ENCODE measurements at regions not wholly inside any gene's neighbourhood (a gene's known extent, or its start where the extent isn't known, plus 50 kb on each side); places are given as distances from the start of the nearest gene placed in this dataset.

- Histone ChIP-seq H3K9me3 (ENCODE audit: insufficient read depth, low read length) (no peaks in the 10 kb centered on the region; the same call in 1 of the 2 replicates), H3K4me1 (ENCODE audit: insufficient read depth, insufficient read length) (no peaks in the 10 kb centered on the region), H3K4me3 (ENCODE audit: insufficient read length, low read depth) (no peak overlapping the region), H3K36me3 (ENCODE audit: insufficient read depth, insufficient read length, low read length) (no peaks in the 10 kb centered on the region), H3K27me3 (ENCODE audit: insufficient read depth, insufficient read length) (no peaks in the 10 kb centered on the region), H3K9ac (ENCODE audit: insufficient read length, low read depth) (no peak overlapping the region)
- DNase-seq (ENCODE audit: low read depth, low spot score): no peak
- TF ChIP-seq YY1 (IDR thresholded peaks at IDR 0.05; ENCODE audit: insufficient read depth, insufficient read length) (no peak), SUZ12 (IDR thresholded peaks at IDR 0.05; ENCODE audit: extremely low read depth, insufficient read depth, insufficient read length) (no peak)
Observed at GRCh38 chr11:110838808-110839207, 126.6 kb upstream of the ARHGAP20 start.

GRCh38 chr11:110837603-110838002, 125.4 kb upstream of the ARHGAP20 start:
- H3K9me3 ChIP-seq (ENCODE audit: insufficient read depth, low read length): no peaks in the 10 kb centered on the region; the same call in 1 of the 2 replicates
- TF ChIP-seq ZNF274 (IDR thresholded peaks at IDR 0.05; ENCODE audit: low read depth, low read length): no peak
- TF ChIP-seq SUZ12 (IDR thresholded peaks at IDR 0.05; ENCODE audit: extremely low read depth, insufficient read depth, insufficient read length): no peak
- no peak overlapping the region for H3K9ac ChIP-seq (ENCODE audit: insufficient read length, low read depth)
- no peak overlapping the region for H3K4me3 ChIP-seq (ENCODE audit: insufficient read length, low read depth)
- DNase-seq (ENCODE audit: low read depth, low spot score): no peak
- H3K4me1 ChIP-seq (ENCODE audit: insufficient read depth, insufficient read length): no peaks in the 10 kb centered on the region
- H3K36me3 ChIP-seq (ENCODE audit: insufficient read depth, insufficient read length, low read length): no peaks in the 10 kb centered on the region
- no peaks in the 10 kb centered on the region for H3K27me3 ChIP-seq (ENCODE audit: insufficient read depth, insufficient read length)

- DNase-seq (ENCODE audit: low read depth, low spot score): no peak
- no peaks in the 10 kb centered on the region for H3K36me3 ChIP-seq (ENCODE audit: insufficient read depth, insufficient read length, low read length)
- no peaks in the 10 kb centered on the region for H3K4me1 ChIP-seq (ENCODE audit: insufficient read depth, insufficient read length)
- no peaks in the 10 kb centered on the region; the same call in 1 of the 2 replicates for H3K9me3 ChIP-seq (ENCODE audit: insufficient read depth, low read length)
- TF ChIP-seq YY1 (IDR thresholded peaks at IDR 0.05; ENCODE audit: insufficient read depth, insufficient read length): no peak
- TF ChIP-seq ZNF274 (IDR thresholded peaks at IDR 0.05; ENCODE audit: low read depth, low read length): no peak
- TF ChIP-seq SUZ12 (IDR thresholded peaks at IDR 0.05; ENCODE audit: extremely low read depth, insufficient read depth, insufficient read length): no peak
- no peak overlapping the region for H3K9ac ChIP-seq (ENCODE audit: insufficient read length, low read depth)
- H3K27me3 ChIP-seq (ENCODE audit: insufficient read depth, insufficient read length): no peaks in the 10 kb centered on the region
- H3K4me3 ChIP-seq (ENCODE audit: insufficient read length, low read depth): no peak overlapping the region
Observed at GRCh38 chr11:110835106-110835505, 122.9 kb upstream of the ARHGAP20 start.

GRCh38 chr11:110833033-110833484, 120.8 kb upstream of the ARHGAP20 start:
- DNase-seq (ENCODE audit: low read depth, low spot score): no peak
- TF ChIP-seq SUZ12 (IDR thresholded peaks at IDR 0.05; ENCODE audit: extremely low read depth, insufficient read depth, insufficient read length): no peak
- no peak for TF ChIP-seq ZNF274 (IDR thresholded peaks at IDR 0.05; ENCODE audit: low read depth, low read length)
- no peak for TF ChIP-seq YY1 (IDR thresholded peaks at IDR 0.05; ENCODE audit: insufficient read depth, insufficient read length)
- no peak overlapping the region for H3K9ac ChIP-seq (ENCODE audit: insufficient read length, low read depth)
- H3K36me3 ChIP-seq (ENCODE audit: insufficient read depth, insufficient read length, low read length): no peaks in the 10 kb centered on the region
- no peaks in the 10 kb centered on the region for H3K27me3 ChIP-seq (ENCODE audit: insufficient read depth, insufficient read length)
- H3K9me3 ChIP-seq (ENCODE audit: insufficient read depth, low read length): no peaks in the 10 kb centered on the region
- no peak overlapping the region for H3K4me3 ChIP-seq (ENCODE audit: insufficient read length, low read depth)
- no peaks in the 10 kb centered on the region for H3K4me1 ChIP-seq (ENCODE audit: insufficient read depth, insufficient read length)

GRCh38 chr11:110832539-110832938, 120.3 kb upstream of the ARHGAP20 start:
- no peak overlapping the region for H3K4me3 ChIP-seq (ENCODE audit: insufficient read length, low read depth)

GRCh38 chr11:110832080-110832479, 119.8 kb upstream of the ARHGAP20 start:
- H3K4me3 ChIP-seq (ENCODE audit: insufficient read length, low read depth): no peak overlapping the region
- H3K36me3 ChIP-seq (ENCODE audit: insufficient read depth, insufficient read length, low read length): no peaks in the 10 kb centered on the region
- no peaks in the 10 kb centered on the region for H3K27me3 ChIP-seq (ENCODE audit: insufficient read depth, insufficient read length)
- H3K9me3 ChIP-seq (ENCODE audit: insufficient read depth, low read length): no peaks in the 10 kb centered on the region
- H3K4me1 ChIP-seq (ENCODE audit: insufficient read depth, insufficient read length): no peaks in the 10 kb centered on the region
- TF ChIP-seq ZNF274 (IDR thresholded peaks at IDR 0.05; ENCODE audit: low read depth, low read length) (no peak), YY1 (IDR thresholded peaks at IDR 0.05; ENCODE audit: insufficient read depth, insufficient read length) (no peak), SUZ12 (IDR thresholded peaks at IDR 0.05; ENCODE audit: extremely low read depth, insufficient read depth, insufficient read length) (no peak)
- no peak overlapping the region for H3K9ac ChIP-seq (ENCODE audit: insufficient read length, low read depth)
- DNase-seq (ENCODE audit: low read depth, low spot score): no peak

More at GRCh38 chr11:110832539-110832938, 120.3 kb upstream of the ARHGAP20 start:
- H3K27me3 ChIP-seq (ENCODE audit: insufficient read depth, insufficient read length): no peaks in the 10 kb centered on the region
- no peak for TF ChIP-seq YY1 (IDR thresholded peaks at IDR 0.05; ENCODE audit: insufficient read depth, insufficient read length)
- TF ChIP-seq SUZ12 (IDR thresholded peaks at IDR 0.05; ENCODE audit: extremely low read depth, insufficient read depth, insufficient read length): no peak
- no peak for TF ChIP-seq ZNF274 (IDR thresholded peaks at IDR 0.05; ENCODE audit: low read depth, low read length)
- no peaks in the 10 kb centered on the region for H3K9me3 ChIP-seq (ENCODE audit: insufficient read depth, low read length)
- DNase-seq (ENCODE audit: low read depth, low spot score): no peak
- H3K4me1 ChIP-seq (ENCODE audit: insufficient read depth, insufficient read length): no peaks in the 10 kb centered on the region
- H3K36me3 ChIP-seq (ENCODE audit: insufficient read depth, insufficient read length, low read length): no peaks in the 10 kb centered on the region
- H3K9ac ChIP-seq (ENCODE audit: insufficient read length, low read depth): no peak overlapping the region

- no peak overlapping the region for H3K4me3 ChIP-seq (ENCODE audit: insufficient read length, low read depth)
- no peak for DNase-seq (ENCODE audit: low read depth, low spot score)
- TF ChIP-seq SUZ12 (IDR thresholded peaks at IDR 0.05; ENCODE audit: extremely low read depth, insufficient read depth, insufficient read length) (no peak), ZNF274 (IDR thresholded peaks at IDR 0.05; ENCODE audit: low read depth, low read length) (no peak), YY1 (IDR thresholded peaks at IDR 0.05; ENCODE audit: insufficient read depth, insufficient read length) (no peak)
Observed at GRCh38 chr11:110830747-110831146, 118.5 kb upstream of the ARHGAP20 start.

More at GRCh38 chr11:110830747-110831146, 118.5 kb upstream of the ARHGAP20 start:
- Histone ChIP-seq H3K27me3 (ENCODE audit: insufficient read depth, insufficient read length) (no peaks in the 10 kb centered on the region), H3K36me3 (ENCODE audit: insufficient read depth, insufficient read length, low read length) (no peaks in the 10 kb centered on the region), H3K4me1 (ENCODE audit: insufficient read depth, insufficient read length) (no peaks in the 10 kb centered on the region), H3K9ac (ENCODE audit: insufficient read length, low read depth) (no peak overlapping the region), H3K9me3 (ENCODE audit: insufficient read depth, low read length) (no peaks in the 10 kb centered on the region)
